Fibroblast of villous mesenchyme (primary cell): ENCODE measurements at regions not wholly inside any gene's neighbourhood (a gene's known extent, or its start where the extent isn't known, plus 50 kb on each side); places are given as distances from the start of the nearest gene placed in this dataset.

Source experiments
- DNase-seq: peaks from one replicate; pipeline ENCODE4 v3.0.0-alpha.2; 2010; ENCODE audit warnings: low read depth
- H3K4me3 ChIP-seq: 2 replicates; pipeline ENCODE4 v1.5.1; 2011; ENCODE audit warnings: low read depth, mild to moderate bottlenecking, low read length
- TF ChIP-seq, protein P1 (sequence below): IDR thresholded peaks from 2 replicates; pipeline ENCODE4 v1.5.1; 2012; ENCODE audit warnings: low read depth, mild to moderate bottlenecking, low read length; ENCODE audit not compliant: insufficient read depth

DNA sequence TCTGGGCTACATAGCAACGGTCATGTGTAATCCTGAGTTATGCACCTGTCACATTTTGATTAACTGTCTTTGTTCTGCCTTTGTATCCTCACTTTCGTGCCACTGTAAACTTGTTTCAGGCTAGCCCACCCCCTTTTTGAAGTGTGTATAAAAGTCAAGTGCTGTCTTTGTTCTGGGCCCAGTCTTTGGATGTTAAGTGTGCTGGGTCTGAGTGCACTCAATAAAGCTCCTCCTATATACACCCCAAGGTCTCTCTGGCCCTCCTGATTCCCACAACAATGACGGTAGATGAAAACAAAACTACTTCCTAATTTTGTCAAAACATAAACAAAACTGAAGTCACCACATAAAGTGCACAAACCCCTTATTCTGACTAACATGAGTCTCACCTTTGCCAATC is 633.4 kb downstream of the DSC3 start:
- H3K4me3 ChIP-seq = no peak overlapping the region
- TF ChIP-seq, protein P1, sequence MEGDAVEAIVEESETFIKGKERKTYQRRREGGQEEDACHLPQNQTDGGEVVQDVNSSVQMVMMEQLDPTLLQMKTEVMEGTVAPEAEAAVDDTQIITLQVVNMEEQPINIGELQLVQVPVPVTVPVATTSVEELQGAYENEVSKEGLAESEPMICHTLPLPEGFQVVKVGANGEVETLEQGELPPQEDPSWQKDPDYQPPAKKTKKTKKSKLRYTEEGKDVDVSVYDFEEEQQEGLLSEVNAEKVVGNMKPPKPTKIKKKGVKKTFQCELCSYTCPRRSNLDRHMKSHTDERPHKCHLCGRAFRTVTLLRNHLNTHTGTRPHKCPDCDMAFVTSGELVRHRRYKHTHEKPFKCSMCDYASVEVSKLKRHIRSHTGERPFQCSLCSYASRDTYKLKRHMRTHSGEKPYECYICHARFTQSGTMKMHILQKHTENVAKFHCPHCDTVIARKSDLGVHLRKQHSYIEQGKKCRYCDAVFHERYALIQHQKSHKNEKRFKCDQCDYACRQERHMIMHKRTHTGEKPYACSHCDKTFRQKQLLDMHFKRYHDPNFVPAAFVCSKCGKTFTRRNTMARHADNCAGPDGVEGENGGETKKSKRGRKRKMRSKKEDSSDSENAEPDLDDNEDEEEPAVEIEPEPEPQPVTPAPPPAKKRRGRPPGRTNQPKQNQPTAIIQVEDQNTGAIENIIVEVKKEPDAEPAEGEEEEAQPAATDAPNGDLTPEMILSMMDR = no peak
- no peak for DNase-seq

- TF ChIP-seq, protein P1 = no peak
- no peak for DNase-seq
- H3K4me3 ChIP-seq = no peak overlapping the region
Measured at GRCh38 chr18:30406728-30407127, 635.8 kb downstream of the DSC3 start.

- TF ChIP-seq, protein P1 = no peak
- no peak for DNase-seq
- no peak overlapping the region for H3K4me3 ChIP-seq
Measured at GRCh38 chr18:30405038-30405437, 637.5 kb downstream of the DSC3 start.

- TF ChIP-seq, protein P1 = no peak
- H3K4me3 ChIP-seq = no peak overlapping the region
- DNase-seq = no peak
Measured at GRCh38 chr18:30404422-30404821, 638.1 kb downstream of the DSC3 start.

DNA sequence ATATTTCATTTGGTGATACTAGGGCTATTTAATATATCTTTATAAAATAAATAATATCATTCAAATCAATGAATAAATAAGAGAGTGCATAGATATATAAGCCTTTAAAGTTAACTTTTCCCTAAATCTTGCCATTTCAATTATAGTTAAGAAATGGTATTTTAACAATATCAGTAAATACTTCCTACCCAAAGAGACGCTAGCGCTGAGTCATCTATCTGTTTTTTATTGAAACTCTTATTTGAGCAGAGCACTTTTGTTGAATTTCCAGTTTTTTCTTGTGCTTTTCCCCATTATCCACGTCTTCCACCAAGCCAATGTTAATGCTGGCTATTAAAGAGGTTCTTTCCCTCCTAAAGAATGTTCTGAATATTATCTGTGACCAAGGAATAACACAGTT is 639.3 kb downstream of the DSC3 start:
- no peak for DNase-seq
- TF ChIP-seq, protein P1 = no peak
- H3K4me3 ChIP-seq = no peak overlapping the region

- TF ChIP-seq, protein P1 = no peak
- no peak overlapping the region for H3K4me3 ChIP-seq
- DNase-seq = no peak
Measured at GRCh38 chr18:30387401-30387800, 655.1 kb downstream of the DSC3 start.

DNA sequence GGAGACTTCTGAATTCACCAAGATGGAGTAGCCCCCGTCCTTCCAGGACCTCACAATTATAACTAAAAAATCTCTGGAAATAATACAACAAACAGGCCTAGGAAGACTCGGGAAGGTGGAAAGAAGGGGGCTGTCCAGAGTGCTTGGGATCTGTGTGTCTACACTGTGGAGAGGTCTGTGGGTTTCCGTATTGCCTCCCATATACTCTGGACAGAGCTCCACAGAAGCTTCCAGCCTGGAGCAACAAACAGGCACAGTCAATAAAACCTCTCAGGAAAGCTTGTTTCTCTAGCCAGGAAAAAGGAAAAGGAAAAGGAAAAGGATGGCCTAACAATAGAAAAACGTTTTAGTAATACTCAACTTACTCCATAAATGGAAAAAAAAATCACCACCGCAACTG is 655.9 kb downstream of the DSC3 start:
- DNase-seq = no peak
- TF ChIP-seq, protein P1 = no peak
- H3K4me3 ChIP-seq = no peak overlapping the region
